GM12872 (cell line): ENCODE measurements at regions not wholly inside any gene's neighbourhood (a gene's known extent, or its start where the extent isn't known, plus 50 kb on each side); places are given as distances from the start of the nearest gene placed in this dataset.

Experiments
- TF ChIP-seq, protein P1 (sequence below): IDR thresholded peaks from 3 replicates; pipeline ENCODE4 v1.5.1; 2011; ENCODE audit warnings: low read depth, mild to moderate bottlenecking, low read length, moderate library complexity; ENCODE audit not compliant: insufficient read depth

DNA sequence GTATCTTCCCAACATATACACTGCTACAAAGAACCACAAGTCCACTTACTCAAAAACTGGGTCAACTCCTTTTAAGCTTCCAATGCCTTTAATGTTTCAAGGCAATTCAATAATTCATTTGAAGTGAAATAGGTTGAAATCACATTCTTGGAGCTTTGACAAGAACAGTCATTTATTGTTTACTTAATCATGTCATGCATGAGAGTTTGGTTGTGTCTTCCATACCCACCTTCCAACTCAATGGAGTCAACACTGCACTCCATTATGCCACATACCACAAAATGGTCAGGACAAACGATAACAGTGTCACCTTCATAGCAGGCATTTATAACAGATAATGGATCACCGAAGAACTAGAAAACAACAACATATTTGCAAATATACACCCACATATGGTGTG is 506.3 kb downstream of the UQCRFS1 start:
- TF ChIP-seq, protein P1, sequence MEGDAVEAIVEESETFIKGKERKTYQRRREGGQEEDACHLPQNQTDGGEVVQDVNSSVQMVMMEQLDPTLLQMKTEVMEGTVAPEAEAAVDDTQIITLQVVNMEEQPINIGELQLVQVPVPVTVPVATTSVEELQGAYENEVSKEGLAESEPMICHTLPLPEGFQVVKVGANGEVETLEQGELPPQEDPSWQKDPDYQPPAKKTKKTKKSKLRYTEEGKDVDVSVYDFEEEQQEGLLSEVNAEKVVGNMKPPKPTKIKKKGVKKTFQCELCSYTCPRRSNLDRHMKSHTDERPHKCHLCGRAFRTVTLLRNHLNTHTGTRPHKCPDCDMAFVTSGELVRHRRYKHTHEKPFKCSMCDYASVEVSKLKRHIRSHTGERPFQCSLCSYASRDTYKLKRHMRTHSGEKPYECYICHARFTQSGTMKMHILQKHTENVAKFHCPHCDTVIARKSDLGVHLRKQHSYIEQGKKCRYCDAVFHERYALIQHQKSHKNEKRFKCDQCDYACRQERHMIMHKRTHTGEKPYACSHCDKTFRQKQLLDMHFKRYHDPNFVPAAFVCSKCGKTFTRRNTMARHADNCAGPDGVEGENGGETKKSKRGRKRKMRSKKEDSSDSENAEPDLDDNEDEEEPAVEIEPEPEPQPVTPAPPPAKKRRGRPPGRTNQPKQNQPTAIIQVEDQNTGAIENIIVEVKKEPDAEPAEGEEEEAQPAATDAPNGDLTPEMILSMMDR = no peak

DNA sequence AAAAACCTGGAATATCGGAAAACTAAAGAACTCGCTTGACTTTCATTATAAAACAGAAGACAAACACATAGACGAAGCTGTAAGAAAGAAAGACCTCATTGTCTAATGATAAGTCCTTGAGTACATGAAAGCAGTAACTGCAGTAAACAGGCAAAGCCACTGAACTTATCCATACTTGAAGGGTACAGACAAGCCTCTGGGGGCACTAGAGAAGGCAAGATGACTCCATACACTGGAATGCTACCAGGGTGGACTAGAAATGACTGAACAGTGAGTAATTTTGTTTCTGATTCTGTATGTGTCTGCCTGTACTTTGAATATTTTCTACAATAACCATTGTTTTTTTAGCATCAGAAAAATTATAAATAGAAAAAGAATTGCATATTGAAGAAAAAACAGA is 507.9 kb downstream of the UQCRFS1 start:
- TF ChIP-seq, protein P1 = no peak

DNA sequence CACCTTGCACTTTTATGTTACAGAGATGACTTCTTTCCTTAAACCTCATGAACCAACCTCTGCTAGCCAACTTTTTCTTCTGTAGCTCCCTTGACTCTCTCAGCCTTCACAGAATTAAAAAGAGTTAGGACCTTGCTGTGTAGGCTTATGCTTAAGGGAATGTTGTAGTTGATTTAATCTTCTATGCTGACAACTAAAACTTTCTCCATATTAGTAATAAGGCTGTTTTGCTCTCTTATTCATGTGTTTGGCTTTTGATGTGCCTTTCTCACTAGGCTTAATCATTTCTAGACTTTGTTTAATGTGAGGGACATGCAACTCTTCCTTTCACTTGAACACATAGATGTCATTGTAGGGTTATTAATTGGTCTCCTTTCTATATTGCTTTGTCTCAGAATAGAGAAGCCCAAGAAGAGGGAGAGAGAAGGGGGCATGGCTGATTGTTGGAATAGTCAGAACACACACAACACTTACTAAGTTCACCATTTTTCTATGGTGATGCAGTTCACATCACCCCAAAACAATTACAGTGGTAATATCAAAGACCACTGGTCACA is 509.5 kb downstream of the UQCRFS1 start:
- TF ChIP-seq, protein P1 = no peak

DNA sequence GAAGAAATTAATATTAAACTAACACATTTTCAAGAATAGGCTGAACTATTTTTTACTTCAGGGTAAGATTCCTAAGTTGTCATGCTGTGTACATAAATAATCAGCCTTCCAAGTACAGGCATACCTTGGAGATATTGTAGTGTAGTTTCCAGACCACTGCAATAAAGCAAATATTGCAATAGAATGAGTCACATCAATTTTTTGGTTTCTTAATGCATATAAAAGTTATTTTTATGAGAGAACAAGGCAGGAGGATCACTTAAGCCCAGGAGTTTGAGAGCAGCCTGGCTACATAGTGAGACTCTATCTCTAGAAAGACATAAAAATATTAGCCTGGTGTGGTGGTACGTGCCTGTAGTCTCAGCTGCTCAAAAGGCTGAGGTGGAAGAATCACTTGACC is 511.5 kb downstream of the UQCRFS1 start:
- TF ChIP-seq, protein P1 = no peak

DNA sequence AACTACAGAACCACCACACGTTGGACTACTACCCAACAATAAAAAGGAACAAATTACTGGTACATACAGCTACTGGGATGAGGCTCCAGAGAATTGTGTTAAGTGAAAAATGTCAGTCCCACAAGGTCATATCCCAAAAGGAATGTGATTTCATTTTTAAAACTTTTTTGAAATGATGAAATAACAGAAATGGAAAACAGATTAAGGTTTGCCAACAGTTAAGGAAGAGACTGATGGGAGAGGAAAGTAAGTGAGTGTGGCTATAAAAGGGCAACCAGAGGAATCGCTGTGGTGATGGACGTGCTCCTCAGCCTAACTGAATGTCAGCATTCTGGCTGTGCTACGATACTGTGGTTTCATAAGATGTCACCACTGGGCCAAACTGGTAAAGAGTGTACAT is 512.8 kb downstream of the UQCRFS1 start:
- TF ChIP-seq, protein P1 = no peak

DNA sequence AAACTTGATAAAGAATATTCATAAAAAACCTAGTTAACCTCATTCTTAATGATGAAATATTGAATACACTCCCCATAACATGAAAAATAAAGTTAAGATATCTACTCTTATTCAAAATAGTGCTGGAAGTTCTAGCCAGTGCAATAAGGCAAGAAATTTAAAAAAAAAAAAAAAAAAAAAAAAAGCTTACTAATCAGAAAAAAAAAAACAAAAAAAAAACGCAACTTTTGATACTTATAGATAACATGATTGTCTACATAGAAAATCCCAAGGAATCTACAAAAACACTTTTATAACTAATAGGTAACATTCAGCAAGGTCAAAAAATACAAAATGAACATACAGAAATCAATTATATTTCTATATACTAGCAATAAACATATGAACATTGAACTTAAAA is 515.6 kb downstream of the UQCRFS1 start:
- TF ChIP-seq, protein P1 = no peak

DNA sequence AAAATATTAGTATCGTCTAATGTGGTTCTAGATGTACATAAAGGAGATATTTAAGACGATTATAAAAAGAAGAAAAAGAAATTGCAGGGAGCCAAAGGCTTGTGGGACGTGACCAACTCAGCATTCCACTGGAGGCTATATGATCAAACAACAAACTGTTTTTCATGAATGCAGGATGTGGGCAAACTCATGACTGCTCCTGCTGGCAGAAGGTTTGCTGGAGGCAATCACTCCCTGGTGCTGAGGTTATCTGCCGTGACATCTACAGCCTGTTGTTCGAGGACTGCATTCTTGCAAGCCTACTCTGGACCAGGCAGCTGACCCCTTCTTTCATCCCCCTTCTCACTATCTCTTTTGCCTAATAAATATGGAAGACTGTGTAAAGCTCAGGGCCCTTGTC is 518.1 kb downstream of the UQCRFS1 start:
- TF ChIP-seq, protein P1 = no peak
